H1 (cell line): ENCODE measurements at regions not wholly inside any gene's neighbourhood (a gene's known extent, or its start where the extent isn't known, plus 50 kb on each side); places are given as distances from the start of the nearest gene placed in this dataset.

Source experiments
- CTCF ChIA-PET: fragments of 300-600 bp; sonication (Branson Sonifier 250); formaldehyde crosslinking; loops from one replicate; lab custom pipeline; 2021; ENCODE audit not compliant: partially characterized antibody; lab: Charles Lee
- POLR2A ChIA-PET: fragments of 300-600 bp; sonication (Branson Sonifier 250); formaldehyde crosslinking; loops from one replicate; lab custom pipeline; 2021; ENCODE audit warnings: inconsistent platforms; ENCODE audit not compliant: partially characterized antibody; lab: Charles Lee
- DNase-seq, 2 experiments: peaks; one replicate each; pipeline versions ENCODE4 v3.0.0 to v3.0.0-alpha.2; 2010 to 2022; ENCODE audit warnings: low spot score in 2 of 2, low read depth in 1 of 2, mixed read lengths in 1 of 2
- FAIRE-seq: peaks from 2 replicates; lab custom pipeline; 2011; peaks lifted over from hg19 to GRCh38; lab: Jason Lieb, UNC
- H2AFZ ChIP-seq: 2 replicates; pipeline ENCODE4 v1.8.1; 2012; ENCODE audit warnings: low read length, inconsistent platforms
- H2AK5ac ChIP-seq: 2 replicates; pipeline ENCODE4 v1.6.1; 2013; ENCODE audit warnings: low read depth, low read length
- H2BK120ac ChIP-seq: replicated peaks from 2 replicates; pipeline ENCODE3; 2013; ENCODE audit warnings: low read depth, low read length, inconsistent platforms
- H2BK12ac ChIP-seq: 2 replicates; pipeline ENCODE4 v1.6.1; 2013; ENCODE audit warnings: low read depth, low read length
- H2BK15ac ChIP-seq: 2 replicates; pipeline ENCODE4 v1.6.1; 2013; ENCODE audit warnings: low read length
- H2BK20ac ChIP-seq: 2 replicates; pipeline ENCODE4 v1.6.1; 2013; ENCODE audit warnings: low read length
- H2BK5ac ChIP-seq: 2 replicates; pipeline ENCODE4 v1.6.1; 2013; ENCODE audit warnings: low read depth, low read length
- H3K14ac ChIP-seq: 2 replicates; pipeline ENCODE4 v1.6.1; 2013; ENCODE audit warnings: inconsistent platforms; ENCODE audit not compliant: insufficient read length
- H3K18ac ChIP-seq: 2 replicates; pipeline ENCODE4 v1.6.1; 2013; ENCODE audit warnings: low read length; ENCODE audit errors: extremely low read depth
- H3K23ac ChIP-seq: 2 replicates; pipeline ENCODE4 v1.6.1; 2013; ENCODE audit warnings: inconsistent platforms; ENCODE audit not compliant: insufficient read length
- H3K23me2 ChIP-seq: 2 replicates; pipeline ENCODE4 v1.6.1; 2013; ENCODE audit warnings: low read depth, low read length
- H3K27ac ChIP-seq: 2 replicates; pipeline ENCODE4 v1.6.1; 2011; ENCODE audit warnings: low read depth, low read length, inconsistent platforms
- H3K27me3 ChIP-seq, 4 experiments: replicated peaks in 1 of 4; 1 replicate in 1 of 4; 2 replicates in 3 of 4; pipeline versions ENCODE4 v1.6.1 to v1.8.1; 2011 to 2013; ENCODE audit warnings: low read length in 3 of 4, mild to moderate bottlenecking in 3 of 4, inconsistent platforms in 2 of 4, mixed read lengths in 2 of 4, moderate library complexity in 1 of 4; ENCODE audit not compliant: control insufficient read depth in 3 of 4, insufficient read depth in 3 of 4; ENCODE audit errors: extremely low read depth in 1 of 4
- H3K36me3 ChIP-seq, 4 experiments: 2 replicates each; pipeline versions ENCODE4 v1.6.1 to v1.8.1; 2011 to 2013; ENCODE audit warnings: mild to moderate bottlenecking in 4 of 4, low read length in 3 of 4, moderate library complexity in 2 of 4, control low read depth in 1 of 4, inconsistent platforms in 1 of 4; ENCODE audit not compliant: insufficient read depth in 4 of 4, control insufficient read depth in 2 of 4
- H3K4ac ChIP-seq: replicated peaks from 2 replicates; pipeline ENCODE3; 2013; ENCODE audit warnings: low read length, low read depth, mixed read lengths, inconsistent platforms; ENCODE audit not compliant: insufficient read length
- H3K4me1 ChIP-seq, 4 experiments: replicated peaks in 1 of 4; 1 replicate in 1 of 4; 2 replicates in 3 of 4; pipeline versions ENCODE4 v1.6.1 to v1.8.1; 2011 to 2013; ENCODE audit warnings: low read length in 3 of 4, inconsistent platforms in 2 of 4, mixed read lengths in 1 of 4; ENCODE audit not compliant: insufficient read depth in 4 of 4, control insufficient read depth in 3 of 4
- H3K4me2 ChIP-seq, 2 experiments: 2 replicates each; pipeline versions ENCODE4 v1.6.1 to v1.8.1; 2011 to 2013; ENCODE audit warnings: low read depth in 2 of 2, low read length in 2 of 2, control low read depth in 1 of 2, inconsistent platforms in 1 of 2, mild to moderate bottlenecking in 1 of 2; ENCODE audit not compliant: insufficient read depth in 1 of 2
- H3K4me3 ChIP-seq, 4 experiments: fragments of 200-600, 300-600 bp in 1 of 4; sonication (generic), shearing (Covaris generic), sonication (Bioruptor Twin) in 1 of 4; 2 replicates each; pipeline versions ENCODE4 v1.5.1 to v1.8.1; 2011 to 2016; ENCODE audit warnings: low read length in 4 of 4, low read depth in 3 of 4, control low read depth in 2 of 4, inconsistent platforms in 2 of 4, mild to moderate bottlenecking in 2 of 4, mixed read lengths in 1 of 4, moderate library complexity in 1 of 4; ENCODE audit not compliant: insufficient read depth in 2 of 4; ENCODE audit errors: extremely low read depth in 1 of 4
- H3K56ac ChIP-seq: replicated peaks from 2 replicates; pipeline ENCODE3; 2013; ENCODE audit warnings: low read depth, mild to moderate bottlenecking, mixed read lengths, low read length, inconsistent platforms; ENCODE audit not compliant: insufficient read length
- H3K79me1 ChIP-seq: 2 replicates; pipeline ENCODE4 v1.6.1; 2013; ENCODE audit warnings: low read depth, low read length, control low read depth
- H3K79me2 ChIP-seq, 2 experiments: 2 replicates each; pipeline versions ENCODE4 v1.6.1 to v1.8.1; 2012 to 2013; ENCODE audit warnings: low read length in 2 of 2, mild to moderate bottlenecking in 2 of 2, inconsistent platforms in 1 of 2; ENCODE audit not compliant: insufficient read depth in 2 of 2, control insufficient read depth in 1 of 2
- H3K9ac ChIP-seq, 4 experiments: replicated peaks in 1 of 4; 1 replicate in 1 of 4; 2 replicates in 3 of 4; pipeline versions ENCODE4 v1.6.1 to v1.8.1; 2011 to 2013; ENCODE audit warnings: low read depth in 3 of 4, low read length in 3 of 4, control low read depth in 2 of 4, mild to moderate bottlenecking in 2 of 4, moderate library complexity in 2 of 4, inconsistent platforms in 1 of 4; ENCODE audit errors: extremely low read depth in 1 of 4
- H3K9me3 ChIP-seq, 2 experiments: 2 replicates each; pipeline versions ENCODE4 v1.6.1 to v1.8.1; 2012 to 2013; ENCODE audit warnings: mild to moderate bottlenecking in 2 of 2, moderate library complexity in 2 of 2, control low read depth in 1 of 2, inconsistent platforms in 1 of 2, low read depth in 1 of 2, low read length in 1 of 2, mixed read lengths in 1 of 2; ENCODE audit not compliant: insufficient read depth in 2 of 2
- H4K20me1 ChIP-seq, 2 experiments: replicated peaks in 1 of 2; 2 replicates each; pipeline versions ENCODE3 to v1.8.1; 2011 to 2013; ENCODE audit warnings: inconsistent platforms in 2 of 2, low read length in 2 of 2, mild to moderate bottlenecking in 1 of 2; ENCODE audit not compliant: insufficient read depth in 2 of 2, control insufficient read depth in 1 of 2
- H4K5ac ChIP-seq: 2 replicates; pipeline ENCODE4 v1.6.1; 2013; ENCODE audit warnings: low read length, low read depth, mixed read lengths, inconsistent platforms; ENCODE audit not compliant: insufficient read length
- H4K8ac ChIP-seq: 2 replicates; pipeline ENCODE4 v1.8.0; 2013; ENCODE audit warnings: mild to moderate bottlenecking, moderate library complexity, low read length, inconsistent platforms; ENCODE audit not compliant: insufficient read depth; ENCODE audit errors: extremely low read depth
- H4K91ac ChIP-seq: replicated peaks from 2 replicates; pipeline ENCODE3; 2013; ENCODE audit warnings: low read length, mixed read lengths, inconsistent platforms; ENCODE audit not compliant: insufficient read length
- CREB1 ChIP-seq: IDR thresholded peaks from 2 replicates; pipeline ENCODE4 v1.6.1; 2012; ENCODE audit warnings: inconsistent platforms
- TAF1 ChIP-seq: IDR thresholded peaks from 2 replicates; pipeline ENCODE4 v1.6.1; 2011; ENCODE audit warnings: mild to moderate bottlenecking, low read depth, low read length
- YY1 ChIP-seq: IDR thresholded peaks from 2 replicates; pipeline ENCODE4 v1.6.1; 2011; ENCODE audit warnings: low read depth, mild to moderate bottlenecking, low read length
- WGBS, 2 experiments: shearing (Covaris generic) in 1 of 2; methylation state at CpG; one replicate each; pipeline versions ENCODE4 v1.1.6 to v1.1.7; 2013 to 2015; ENCODE audit warnings: low lambda C conversion rate in 2 of 2, mixed read lengths in 2 of 2, inconsistent platforms in 1 of 2, low coverage in 1 of 2, missing lambda C conversion rate in 1 of 2; ENCODE audit not compliant: insufficient replicate concordance in 2 of 2, insufficient coverage in 1 of 2, insufficient read length in 1 of 2; ENCODE audit errors: extremely low coverage in 1 of 2, missing lambda C conversion rate in 1 of 2; 5-methylcytosine and 5-hydroxymethylcytosine counted together

DNA sequence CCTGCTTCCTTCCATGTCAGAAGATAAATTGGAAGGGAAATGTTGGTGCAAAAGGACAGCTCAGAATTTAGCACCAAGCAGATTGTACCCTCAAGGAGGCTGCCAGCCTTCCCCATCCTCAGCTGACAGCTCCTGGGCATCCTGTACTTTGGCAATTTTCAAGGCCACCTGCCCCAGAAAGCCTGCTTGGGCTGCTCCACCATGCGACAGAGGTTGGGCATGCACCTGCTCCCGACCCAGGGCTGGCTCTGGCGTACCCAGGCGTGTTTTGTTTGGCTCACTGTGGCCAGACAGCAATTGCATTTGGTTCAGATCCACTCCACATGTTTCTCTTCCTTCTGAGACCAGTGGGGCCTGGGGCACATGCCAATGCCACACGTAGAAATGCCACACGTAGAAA lies 547.8 kb downstream of the NPHP4 start:
- ChIA-PET POLR2A (no interaction called here), CTCF (no interaction called here)
- Histone ChIP-seq H3K36me3 (no peaks in the 10 kb centered on the region), H4K91ac (no peak overlapping the region), H3K23ac (no peak overlapping the region), H4K8ac (no peak overlapping the region), H3K56ac (no peak overlapping the region), H3K14ac (no peak overlapping the region), H2BK20ac (no peak overlapping the region), H3K79me2 (no peaks in the 10 kb centered on the region), H2BK120ac (no peak overlapping the region), H3K79me1 (no peaks in the 10 kb centered on the region), H3K9ac (no peak overlapping the region), H3K9me3 (peaks cover 5 to 6% of the 10 kb centered on the region in 2 experiments; a peak in 1 of 4 replicates), H3K4me1 (no peaks in the 10 kb centered on the region), H2AFZ (no peak overlapping the region), H2BK12ac (no peak overlapping the region), H3K4me3 (no peak overlapping the region), H3K4ac (no peak overlapping the region), H4K5ac (no peak overlapping the region), H2BK5ac (no peak overlapping the region), H3K18ac (no peak overlapping the region), H2BK15ac (no peak overlapping the region), H3K27ac (no peak overlapping the region), H2AK5ac (no peak overlapping the region), H3K4me2 (no peak overlapping the region), H3K23me2 (no peaks in the 10 kb centered on the region), H4K20me1 (no peaks in the 10 kb centered on the region), H3K27me3 (no peaks in the 10 kb centered on the region)
- 94% methylated on average over 6 of the region's 6 CpGs; no CpG with 5 or more reads in 1 of the 2 experiments for WGBS, 2 experiments
- DNase-seq: no peak
- no peak for TF ChIP-seq CREB1
- no peak for TF ChIP-seq TAF1
- no peak for TF ChIP-seq YY1
- FAIRE-seq: no peak
